Psoas muscle (tissue), 7 donors: ENCODE measurements at regions not wholly inside any gene's neighbourhood (a gene's known extent, or its start where the extent isn't known, plus 50 kb on each side); places are given as distances from the start of the nearest gene placed in this dataset.
"Not testable (repeated sequence)": the region's sequence is repeated elsewhere in the genome, so short reads cannot be mapped to it uniquely, and the experiment has no call there.

Experiments used
- ATAC-seq, 4 donors: fragments of 200-7000 bp; cut with Tn5 transposase; one replicate each; pipeline ENCODE4 v1.9.1; 2020; ENCODE audit warnings: moderate library complexity in 3 of 4, mild to moderate bottlenecking in 2 of 4
- DNase-seq, 2 donors: peaks; one replicate each; pipeline ENCODE4 v3.0.0-alpha.2; 2020
- H3K27ac ChIP-seq: fragments of 200-600 bp; one replicate; pipeline ENCODE4 v1.8.0; 2022
- H3K27me3 ChIP-seq, 3 donors: fragments of 200-600 bp in 1 of 3; one replicate each; pipeline versions ENCODE4 v1.6.1 to v1.8.0; 2013 to 2022; ENCODE audit warnings: low read length in 2 of 3, mild to moderate bottlenecking in 2 of 3, moderate library complexity in 1 of 3; ENCODE audit not compliant: insufficient read depth in 3 of 3
- H3K36me3 ChIP-seq, 2 donors: fragments of 200-600 bp in 1 of 2; one replicate each; pipeline versions ENCODE4 v1.6.1 to v1.8.0; 2013 to 2022; ENCODE audit warnings: low read depth in 1 of 2, mild to moderate bottlenecking in 1 of 2, moderate library complexity in 1 of 2; ENCODE audit not compliant: insufficient read depth in 1 of 2
- H3K4me1 ChIP-seq: fragments of 200-600 bp; one replicate; pipeline ENCODE4 v1.8.0; 2022
- H3K4me3 ChIP-seq: fragments of 200-600 bp; one replicate; pipeline ENCODE4 v1.8.0; 2022; ENCODE audit warnings: mild to moderate bottlenecking
- H3K9me3 ChIP-seq: fragments of 200-600 bp; one replicate; pipeline ENCODE4 v1.8.0; 2022
- WGBS, 3 donors: extraction: QIAGEN DNeasy Blood & Tissue Kit; methylation state at CpG; one replicate each; pipeline versions ENCODE4 v1.1.6 to v1.1.7; 2013; 5-methylcytosine and 5-hydroxymethylcytosine counted together
- intact Hi-C, 2 donors: fragments of 100-400 bp; cut with DNase I; formaldehyde crosslinking; loops; one replicate each; pipeline versions ENCODE4 v1.11.0 to v1.14.2; 2022
- TF ChIP-seq, protein P1 (sequence below): fragments of 200-600 bp; IDR thresholded peaks from one replicate; pipeline ENCODE4 v1.8.0; 2022; ENCODE audit warnings: antibody characterized with exemption
- donor health status: healthy with polysubstance abuse.
- donor health status: DM: no; HTN: no; CAD: no; lungs with moderate emphysema.
- donor health status: Bipolar disorder and iron deficiency.
- donor health status: healthy.
- donor health status: DM: yes; HTN: yes; CAD: no.
- donor health status: DM: no; HTN: no; CAD: no.
- donor health status: DM: yes; HTN: yes; CAD: no.

DNA sequence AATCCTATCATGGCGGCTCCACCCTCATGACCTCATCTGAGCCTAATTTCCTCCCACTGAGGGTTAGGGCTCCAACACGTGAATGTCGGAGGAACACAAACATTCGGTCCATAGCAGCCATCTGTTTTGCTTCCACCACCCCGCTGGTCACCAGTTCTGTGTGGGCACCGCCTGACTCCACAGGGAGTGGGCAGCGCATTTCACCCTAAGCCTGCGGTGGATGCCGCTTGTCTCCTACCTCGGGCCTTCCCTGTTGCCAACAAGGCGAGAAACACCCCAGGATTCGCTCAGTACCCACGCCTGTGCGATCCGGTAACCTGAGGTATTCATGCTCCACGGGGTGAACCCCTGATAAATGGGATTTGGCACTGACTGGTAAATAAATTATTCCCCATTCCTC is 95.2 kb upstream of the PPP2R5C start:
- no peak overlapping the region for H3K27ac ChIP-seq
- peaks cover 0 to 22% (median 0%) of the 10 kb centered on the region in 3 donors for H3K27me3 ChIP-seq
- DNase-seq (no peak), ATAC-seq (no peak)
- H3K9me3 ChIP-seq = peaks cover 18% of the 10 kb centered on the region
- intact Hi-C loops = no loop called here
- no peak overlapping the region for H3K4me3 ChIP-seq
- no peaks in the 10 kb centered on the region for H3K36me3 ChIP-seq
- H3K4me1 ChIP-seq = no peaks in the 10 kb centered on the region
- WGBS, 3 donors = 83 to 85% (median 83%) methylated on average over 16 of the region's 16 CpGs
- TF ChIP-seq, protein P1, sequence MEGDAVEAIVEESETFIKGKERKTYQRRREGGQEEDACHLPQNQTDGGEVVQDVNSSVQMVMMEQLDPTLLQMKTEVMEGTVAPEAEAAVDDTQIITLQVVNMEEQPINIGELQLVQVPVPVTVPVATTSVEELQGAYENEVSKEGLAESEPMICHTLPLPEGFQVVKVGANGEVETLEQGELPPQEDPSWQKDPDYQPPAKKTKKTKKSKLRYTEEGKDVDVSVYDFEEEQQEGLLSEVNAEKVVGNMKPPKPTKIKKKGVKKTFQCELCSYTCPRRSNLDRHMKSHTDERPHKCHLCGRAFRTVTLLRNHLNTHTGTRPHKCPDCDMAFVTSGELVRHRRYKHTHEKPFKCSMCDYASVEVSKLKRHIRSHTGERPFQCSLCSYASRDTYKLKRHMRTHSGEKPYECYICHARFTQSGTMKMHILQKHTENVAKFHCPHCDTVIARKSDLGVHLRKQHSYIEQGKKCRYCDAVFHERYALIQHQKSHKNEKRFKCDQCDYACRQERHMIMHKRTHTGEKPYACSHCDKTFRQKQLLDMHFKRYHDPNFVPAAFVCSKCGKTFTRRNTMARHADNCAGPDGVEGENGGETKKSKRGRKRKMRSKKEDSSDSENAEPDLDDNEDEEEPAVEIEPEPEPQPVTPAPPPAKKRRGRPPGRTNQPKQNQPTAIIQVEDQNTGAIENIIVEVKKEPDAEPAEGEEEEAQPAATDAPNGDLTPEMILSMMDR = no peak

DNA sequence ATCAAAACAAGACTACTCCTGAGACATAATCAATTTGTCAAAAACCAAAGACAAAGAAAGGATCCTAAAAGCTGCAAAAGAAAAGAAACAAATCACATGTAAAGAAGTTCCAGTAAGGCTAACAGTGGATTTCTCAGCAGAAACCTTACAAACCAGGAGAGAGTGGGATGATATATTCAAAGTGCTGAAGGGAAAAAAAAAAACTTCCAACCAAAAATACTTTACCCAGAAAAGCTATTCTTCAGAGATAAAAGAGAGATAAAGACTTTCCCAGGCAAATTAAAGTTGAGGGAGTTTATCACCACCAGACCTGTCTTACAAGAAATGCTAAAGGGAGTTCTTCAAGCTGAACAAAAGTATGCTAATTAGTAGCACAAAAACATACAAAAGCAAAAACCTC is 91.9 kb upstream of the PPP2R5C start:
- no peaks in the 10 kb centered on the region for H3K36me3 ChIP-seq
- no peak overlapping the region for H3K4me3 ChIP-seq
- DNase-seq (no peak), ATAC-seq (no peak)
- H3K9me3 ChIP-seq = peaks cover 18% of the 10 kb centered on the region
- intact Hi-C loops = no loop called here
- TF ChIP-seq, protein P1 = no peak
- no peak overlapping the region for H3K27ac ChIP-seq
- no peaks in the 10 kb centered on the region for H3K4me1 ChIP-seq
- peaks cover 0 to 19% (median 0%) of the 10 kb centered on the region in 3 donors for H3K27me3 ChIP-seq

DNA sequence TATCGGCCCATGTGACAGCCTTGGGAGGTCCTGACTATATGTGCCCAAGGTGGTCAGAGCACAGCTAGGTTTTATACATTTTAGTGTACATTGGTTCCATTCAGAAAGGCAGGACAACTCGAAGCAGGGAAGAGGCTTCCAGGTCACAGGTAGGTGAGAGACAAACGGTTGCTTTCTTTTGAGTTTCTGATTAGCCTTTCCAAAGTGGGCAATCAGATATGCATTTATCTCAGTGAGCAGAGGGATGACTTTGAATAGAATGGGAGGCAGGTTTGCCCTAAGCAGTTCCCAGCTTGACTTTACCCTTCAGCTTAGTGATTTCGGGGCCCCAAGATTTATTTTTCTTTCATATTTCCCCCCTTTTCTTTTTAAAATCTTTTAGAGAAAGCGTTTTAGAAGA is 87.6 kb upstream of the PPP2R5C start:
- no peak overlapping the region for H3K27ac ChIP-seq
- TF ChIP-seq, protein P1 = no peak
- no peaks in the 10 kb centered on the region for H3K4me1 ChIP-seq
- DNase-seq (no peak), ATAC-seq (no peak)
- H3K27me3 ChIP-seq = no peaks in the 10 kb centered on the region
- no peaks in the 10 kb centered on the region for H3K36me3 ChIP-seq
- H3K4me3 ChIP-seq = no peak overlapping the region
- peaks cover 18% of the 10 kb centered on the region for H3K9me3 ChIP-seq
- 61 to 63% (median 62%) methylated on average over 5 of the region's 5 CpGs for WGBS, 3 donors
- intact Hi-C loops = no loop called here

DNA sequence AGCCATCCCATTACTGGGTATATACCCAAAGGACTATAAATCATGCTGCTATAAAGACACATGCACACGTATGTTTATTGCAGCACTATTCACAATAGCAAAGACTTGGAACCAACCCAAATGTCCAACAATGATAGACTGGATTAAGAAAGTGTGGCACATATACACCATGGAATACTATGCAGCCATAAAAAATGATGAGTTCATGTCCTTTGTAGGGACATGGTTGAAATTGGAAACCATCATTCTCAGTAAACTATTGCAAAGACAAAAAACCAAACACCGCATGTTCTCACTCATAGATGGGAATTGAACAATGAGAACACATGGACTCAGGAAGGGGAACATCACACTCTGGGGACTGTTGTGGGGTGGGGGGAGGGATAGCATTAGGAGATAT is 85.7 kb upstream of the PPP2R5C start:
- H3K9me3 ChIP-seq, H3K27ac ChIP-seq, intact Hi-C loops, H3K36me3 ChIP-seq, ATAC-seq, H3K4me3 ChIP-seq, DNase-seq, H3K27me3 ChIP-seq, H3K4me1 ChIP-seq: not testable (repeated sequence)
- WGBS, 3 donors = 93 to 100% (median 97%) methylated on average over 1 of the region's 2 CpGs

DNA sequence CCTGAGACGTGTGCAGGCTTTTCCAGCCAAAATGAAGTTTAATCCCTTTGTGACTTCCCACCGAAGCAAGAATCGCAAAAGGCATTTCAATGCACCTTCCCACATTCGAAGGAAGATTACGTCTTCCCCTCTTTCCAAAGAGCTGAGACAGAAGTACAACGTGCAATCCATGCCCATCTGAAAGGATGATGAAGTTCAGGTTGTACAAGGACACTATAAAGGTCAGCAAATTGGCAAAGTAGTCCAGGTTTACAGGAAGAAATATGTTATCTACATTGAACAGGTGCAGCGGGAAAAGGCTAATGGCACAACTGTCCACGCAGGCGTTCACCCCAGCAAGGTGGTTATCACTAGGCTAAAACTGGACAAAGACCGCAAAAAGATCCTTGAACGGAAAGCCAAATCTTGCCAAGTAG is 83.6 kb upstream of the PPP2R5C start:
- H3K4me3 ChIP-seq, ATAC-seq, H3K9me3 ChIP-seq, DNase-seq, H3K27me3 ChIP-seq, intact Hi-C loops, H3K36me3 ChIP-seq, H3K4me1 ChIP-seq, H3K27ac ChIP-seq: not testable (repeated sequence)
- 77 to 85% (median 78%) methylated on average over 11 of the region's 11 CpGs for WGBS, 3 donors

DNA sequence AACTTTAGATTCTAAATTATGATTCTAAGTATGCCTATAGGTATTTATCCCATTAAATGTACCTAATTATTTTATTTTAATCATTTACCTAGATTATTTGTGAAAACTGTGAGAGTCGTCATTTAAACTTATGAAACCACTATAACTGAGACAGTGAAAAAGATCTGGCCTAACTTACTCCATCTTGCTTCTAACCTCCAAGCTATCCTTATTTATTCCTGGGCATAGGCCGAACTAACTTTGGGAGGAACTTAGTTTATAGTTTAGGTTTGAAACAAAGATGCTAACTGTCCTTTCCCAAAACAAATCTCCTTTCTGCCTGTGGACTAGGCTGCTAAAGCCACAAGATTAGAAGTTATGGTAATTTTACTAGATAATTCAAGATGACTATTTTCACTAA is 79.7 kb upstream of the PPP2R5C start:
- TF ChIP-seq, protein P1 = no peak
- H3K9me3 ChIP-seq = no peaks in the 10 kb centered on the region
- peaks cover 0 to 3% (median 0%) of the 10 kb centered on the region in 3 donors for H3K27me3 ChIP-seq
- no peaks in the 10 kb centered on the region for H3K36me3 ChIP-seq
- no peak overlapping the region for H3K27ac ChIP-seq
- intact Hi-C loops = no loop called here
- H3K4me3 ChIP-seq = no peak overlapping the region
- H3K4me1 ChIP-seq = no peaks in the 10 kb centered on the region
- 94 to 98% (median 96%) methylated on average over 2 of the region's 2 CpGs for WGBS, 3 donors
- DNase-seq (no peak), ATAC-seq (no peak)
